ENCODE measurements at regions not wholly inside any gene's neighbourhood (a gene's known extent, or its start where the extent isn't known, plus 50 kb on each side); places are given as distances from the start of the nearest gene placed in this dataset.

- H3K36me3 ChIP-seq (replicated peaks in 1 of 2; ENCODE audit: insufficient read depth in 1 of 2, low read depth in 2 of 2), result no peaks in the 10 kb centered on the region
- H3K27me3 ChIP-seq, result no peaks in the 10 kb centered on the region
- no peaks in the 10 kb centered on the region for H3K9me3 ChIP-seq
- DNase-seq (no peak), ATAC-seq (no peak)
- TF ChIP-seq POLR2A (IDR thresholded peaks at IDR 0.05) (no peak), CTCF (IDR thresholded peaks at IDR 0.05) (no peak)
- H3K4me1 ChIP-seq, result no peaks in the 10 kb centered on the region
- no peak overlapping the region for H3K4me3 ChIP-seq
- intact Hi-C loops (cut with DNase I), result no loop called here
- WGBS, 2 donors, result 47 to 48% methylated on average over 3 of the region's 3 CpGs
- no peak overlapping the region for H3K27ac ChIP-seq
These were observed 117.5 kb downstream of the POU4F1 start for GRCh38 chr13:78485803-78486202.

- no peak for DNase-seq
- no peak for ATAC-seq
- TF ChIP-seq POLR2A (IDR thresholded peaks at IDR 0.05) (no peak), CTCF (IDR thresholded peaks at IDR 0.05) (no peak)
- intact Hi-C loops (cut with DNase I), result no loop called here
- WGBS, 2 donors, result 20 to 26% methylated on average over 1 of the region's 1 CpG
- no peaks in the 10 kb centered on the region for H3K27me3 ChIP-seq
- no peaks in the 10 kb centered on the region for H3K4me1 ChIP-seq
- no peak overlapping the region for H3K4me3 ChIP-seq
- H3K36me3 ChIP-seq (replicated peaks in 1 of 2; ENCODE audit: insufficient read depth in 1 of 2, low read depth in 2 of 2), result no peaks in the 10 kb centered on the region
- H3K9me3 ChIP-seq, result no peaks in the 10 kb centered on the region
- no peak overlapping the region for H3K27ac ChIP-seq
These were observed 125.2 kb downstream of the POU4F1 start for GRCh38 chr13:78478183-78478582.

GRCh38 chr13:78476910-78477309, 126.4 kb downstream of the POU4F1 start:
- TF ChIP-seq POLR2A (IDR thresholded peaks at IDR 0.05) (no peak), CTCF (IDR thresholded peaks at IDR 0.05) (no peak)
- intact Hi-C loops (cut with DNase I), result no loop called here

GRCh38 chr13:78468621-78469020, 134.7 kb downstream of the POU4F1 start:
- H3K4me3 ChIP-seq, result no peak overlapping the region
- TF ChIP-seq CTCF (IDR thresholded peaks at IDR 0.05) (no peak), POLR2A (IDR thresholded peaks at IDR 0.05) (no peak)
- no peaks in the 10 kb centered on the region for H3K4me1 ChIP-seq
- H3K36me3 ChIP-seq (replicated peaks in 1 of 2; ENCODE audit: insufficient read depth in 1 of 2, low read depth in 2 of 2), result no peaks in the 10 kb centered on the region
- no peak overlapping the region for H3K27ac ChIP-seq
- no peaks in the 10 kb centered on the region for H3K9me3 ChIP-seq
- intact Hi-C loops (cut with DNase I), result no loop called here
- ATAC-seq, result no peak
- no peaks in the 10 kb centered on the region for H3K27me3 ChIP-seq
- no peak for DNase-seq
- whole genome bisulfite sequencing, 2 donors, result 56 to 71% methylated on average over 2 of the region's 2 CpGs

More at GRCh38 chr13:78476910-78477309, 126.4 kb downstream of the POU4F1 start:
- no peak for ATAC-seq
- 42 to 53% methylated on average over 8 of the region's 8 CpGs for WGBS, 2 donors
- no peaks in the 10 kb centered on the region for H3K4me1 ChIP-seq
- H3K27me3 ChIP-seq, result no peaks in the 10 kb centered on the region
- H3K27ac ChIP-seq, result no peak overlapping the region
- H3K9me3 ChIP-seq, result no peaks in the 10 kb centered on the region
- H3K36me3 ChIP-seq (replicated peaks in 1 of 2; ENCODE audit: insufficient read depth in 1 of 2, low read depth in 2 of 2), result no peaks in the 10 kb centered on the region
- no peak overlapping the region for H3K4me3 ChIP-seq
- no peak for DNase-seq

- ATAC-seq (no peak), DNase-seq (no peak)
- intact Hi-C loops (cut with DNase I), result no loop called here
- no peaks in the 10 kb centered on the region for H3K4me1 ChIP-seq
- no peaks in the 10 kb centered on the region for H3K9me3 ChIP-seq
- no peak for TF ChIP-seq POLR2A (IDR thresholded peaks at IDR 0.05)
- no peak for TF ChIP-seq CTCF (IDR thresholded peaks at IDR 0.05)
- 26 to 32% methylated on average over 1 of the region's 1 CpG for WGBS, 2 donors
- H3K27me3 ChIP-seq, result no peaks in the 10 kb centered on the region
- H3K36me3 ChIP-seq (replicated peaks in 1 of 2; ENCODE audit: insufficient read depth in 1 of 2, low read depth in 2 of 2), result no peaks in the 10 kb centered on the region
- H3K27ac ChIP-seq, result no peak overlapping the region
- no peak overlapping the region for H3K4me3 ChIP-seq
These were observed 138.1 kb downstream of the POU4F1 start for GRCh38 chr13:78465250-78465649.

Data from body of pancreas (tissue), 4 donors.